ENCODE measurements at regions not wholly inside any gene's neighbourhood (a gene's known extent, or its start where the extent isn't known, plus 50 kb on each side); places are given as distances from the start of the nearest gene placed in this dataset.

DNA sequence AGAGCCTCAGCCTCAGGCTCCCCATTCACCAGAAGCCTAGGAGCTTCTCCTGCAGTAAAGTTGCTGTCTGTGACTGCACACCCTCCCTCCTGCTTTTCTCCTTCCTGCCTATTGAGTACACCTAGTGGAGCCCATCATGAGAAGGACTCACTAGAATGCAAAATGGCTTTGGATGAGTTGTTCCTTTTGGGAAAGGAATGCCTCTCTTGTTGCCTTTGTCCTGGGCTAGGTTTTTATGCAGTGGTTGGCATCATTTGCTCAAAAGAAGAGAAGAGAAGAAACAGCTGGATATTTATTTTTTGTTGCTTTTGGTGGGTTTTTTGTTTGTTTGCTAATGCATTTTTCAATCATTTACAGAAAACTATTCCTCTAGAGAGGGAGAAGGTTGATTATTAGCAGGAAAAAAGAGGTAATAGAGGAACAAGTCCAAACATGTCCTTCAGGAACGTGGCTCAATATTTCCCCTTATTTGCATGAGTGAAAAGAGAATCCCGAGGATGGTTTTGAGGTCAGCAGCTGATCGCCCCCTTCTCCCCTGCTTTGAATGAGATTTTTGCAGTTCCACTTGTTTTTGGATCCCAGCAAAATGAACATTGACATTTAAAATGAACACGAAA lies 369.9 kb upstream of the NRP1 start:
- TF ChIP-seq SIN3A (IDR thresholded peaks at IDR 0.05; ENCODE audit: borderline replicate concordance, insufficient read depth, low read length) (no peak), FOXP2 (optimal IDR thresholded peaks at IDR 0.05; ENCODE audit: borderline replicate concordance, extremely low read depth, extremely low read length, insufficient read depth) (no peak), TAF1 (IDR thresholded peaks at IDR 0.05; ENCODE audit: borderline replicate concordance, insufficient read depth, low read length) (no peak), POLR2AphosphoS5 (IDR thresholded peaks at IDR 0.05; ENCODE audit: low read depth, low read length) (no peak)
- TF ChIP-seq, protein P1, sequence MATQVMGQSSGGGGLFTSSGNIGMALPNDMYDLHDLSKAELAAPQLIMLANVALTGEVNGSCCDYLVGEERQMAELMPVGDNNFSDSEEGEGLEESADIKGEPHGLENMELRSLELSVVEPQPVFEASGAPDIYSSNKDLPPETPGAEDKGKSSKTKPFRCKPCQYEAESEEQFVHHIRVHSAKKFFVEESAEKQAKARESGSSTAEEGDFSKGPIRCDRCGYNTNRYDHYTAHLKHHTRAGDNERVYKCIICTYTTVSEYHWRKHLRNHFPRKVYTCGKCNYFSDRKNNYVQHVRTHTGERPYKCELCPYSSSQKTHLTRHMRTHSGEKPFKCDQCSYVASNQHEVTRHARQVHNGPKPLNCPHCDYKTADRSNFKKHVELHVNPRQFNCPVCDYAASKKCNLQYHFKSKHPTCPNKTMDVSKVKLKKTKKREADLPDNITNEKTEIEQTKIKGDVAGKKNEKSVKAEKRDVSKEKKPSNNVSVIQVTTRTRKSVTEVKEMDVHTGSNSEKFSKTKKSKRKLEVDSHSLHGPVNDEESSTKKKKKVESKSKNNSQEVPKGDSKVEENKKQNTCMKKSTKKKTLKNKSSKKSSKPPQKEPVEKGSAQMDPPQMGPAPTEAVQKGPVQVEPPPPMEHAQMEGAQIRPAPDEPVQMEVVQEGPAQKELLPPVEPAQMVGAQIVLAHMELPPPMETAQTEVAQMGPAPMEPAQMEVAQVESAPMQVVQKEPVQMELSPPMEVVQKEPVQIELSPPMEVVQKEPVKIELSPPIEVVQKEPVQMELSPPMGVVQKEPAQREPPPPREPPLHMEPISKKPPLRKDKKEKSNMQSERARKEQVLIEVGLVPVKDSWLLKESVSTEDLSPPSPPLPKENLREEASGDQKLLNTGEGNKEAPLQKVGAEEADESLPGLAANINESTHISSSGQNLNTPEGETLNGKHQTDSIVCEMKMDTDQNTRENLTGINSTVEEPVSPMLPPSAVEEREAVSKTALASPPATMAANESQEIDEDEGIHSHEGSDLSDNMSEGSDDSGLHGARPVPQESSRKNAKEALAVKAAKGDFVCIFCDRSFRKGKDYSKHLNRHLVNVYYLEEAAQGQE (IDR thresholded peaks at IDR 0.05; ENCODE audit: insufficient read depth in 1 of 2, low read depth in 2 of 2, low read length in 2 of 2): no peak

DNA sequence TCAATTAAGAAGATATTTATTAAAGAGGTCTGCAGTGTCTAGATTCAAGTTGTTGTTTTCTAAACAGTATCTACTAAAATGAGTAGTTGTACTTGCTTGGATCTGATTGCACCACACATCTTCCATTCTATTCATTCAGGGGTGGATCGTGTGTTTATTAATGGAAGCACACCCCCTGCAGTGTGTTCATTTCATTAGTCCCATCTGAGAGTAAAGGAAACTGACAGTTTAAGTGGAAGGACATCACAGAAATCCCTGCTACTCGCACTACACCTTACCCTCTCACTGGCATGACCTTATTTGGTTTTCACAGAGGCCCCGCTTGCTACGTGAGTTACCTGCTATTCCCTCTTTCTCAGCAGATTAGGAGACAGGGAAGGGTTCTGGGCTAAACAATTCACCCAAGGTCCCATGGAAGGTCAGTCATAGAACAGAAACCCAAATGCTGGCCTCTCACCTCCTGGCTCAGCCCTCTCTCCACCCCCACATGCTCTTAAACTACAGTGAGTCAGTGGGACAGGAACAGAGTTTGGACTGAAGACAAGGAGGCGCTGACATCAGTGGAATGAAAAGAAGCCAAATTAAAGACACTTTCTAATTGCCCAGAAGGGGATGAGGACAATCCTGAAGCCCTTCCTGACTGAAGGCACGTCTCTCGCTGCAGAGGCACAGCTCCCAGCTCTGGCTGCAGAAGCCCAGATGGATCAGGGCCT lies 369.2 kb upstream of the NRP1 start:
- no peak for TF ChIP-seq POLR2AphosphoS5 (IDR thresholded peaks at IDR 0.05; ENCODE audit: low read depth, low read length)
- TF ChIP-seq FOXP2 (optimal IDR thresholded peaks at IDR 0.05; ENCODE audit: borderline replicate concordance, extremely low read depth, extremely low read length, insufficient read depth): no peak

DNA sequence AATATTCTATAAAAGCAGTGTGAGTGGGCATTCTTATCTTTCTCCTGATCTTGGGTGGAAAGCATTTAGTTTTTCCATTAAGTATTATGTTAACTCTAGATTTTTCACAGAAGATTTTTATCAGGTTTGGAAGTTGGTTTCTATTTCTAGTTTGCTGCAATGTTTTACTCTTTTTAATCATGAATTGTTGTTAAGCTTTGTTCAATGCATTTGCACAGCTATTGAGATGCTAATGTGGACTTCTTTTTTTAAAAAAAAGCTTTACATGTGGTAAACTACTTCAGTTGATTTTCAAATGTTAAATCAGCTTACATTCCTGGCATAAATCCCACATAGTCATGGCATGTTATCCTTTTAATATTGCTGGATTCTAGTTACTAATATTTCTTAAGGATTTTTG lies 363.6 kb upstream of the NRP1 start:
- TF ChIP-seq SIN3A (IDR thresholded peaks at IDR 0.05; ENCODE audit: borderline replicate concordance, insufficient read depth, low read length) (no peak), POLR2AphosphoS5 (IDR thresholded peaks at IDR 0.05; ENCODE audit: low read depth, low read length) (no peak), FOXP2 (optimal IDR thresholded peaks at IDR 0.05; ENCODE audit: borderline replicate concordance, extremely low read depth, extremely low read length, insufficient read depth) (no peak), TAF1 (IDR thresholded peaks at IDR 0.05; ENCODE audit: borderline replicate concordance, insufficient read depth, low read length) (no peak)
- TF ChIP-seq, protein P1 (IDR thresholded peaks at IDR 0.05; ENCODE audit: insufficient read depth in 1 of 2, low read depth in 2 of 2, low read length in 2 of 2): no peak

DNA sequence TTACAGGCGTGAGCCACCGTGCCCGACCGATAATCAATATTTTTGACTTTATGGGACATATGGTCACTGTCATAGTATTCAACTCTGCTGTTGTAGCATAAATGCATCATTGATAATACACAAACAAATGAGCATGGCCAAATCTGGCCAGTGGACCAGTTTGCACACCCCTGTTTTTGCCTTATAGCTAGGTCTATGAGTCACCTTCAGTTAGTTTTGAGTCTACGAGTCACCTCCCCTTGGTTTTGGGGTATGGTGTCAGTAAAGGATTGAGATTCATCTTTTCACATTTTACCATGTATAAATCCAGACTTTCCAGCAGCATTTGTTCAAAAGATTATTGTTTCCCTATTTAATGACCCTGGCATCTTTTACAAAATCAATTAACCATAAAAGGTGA lies 362.5 kb upstream of the NRP1 start:
- TF ChIP-seq SIN3A (IDR thresholded peaks at IDR 0.05; ENCODE audit: borderline replicate concordance, insufficient read depth, low read length) (no peak), TAF1 (IDR thresholded peaks at IDR 0.05; ENCODE audit: borderline replicate concordance, insufficient read depth, low read length) (no peak), FOXP2 (optimal IDR thresholded peaks at IDR 0.05; ENCODE audit: borderline replicate concordance, extremely low read depth, extremely low read length, insufficient read depth) (no peak), POLR2AphosphoS5 (IDR thresholded peaks at IDR 0.05; ENCODE audit: low read depth, low read length) (no peak)
- TF ChIP-seq, protein P1 (IDR thresholded peaks at IDR 0.05; ENCODE audit: insufficient read depth in 1 of 2, low read depth in 2 of 2, low read length in 2 of 2): no peak

DNA sequence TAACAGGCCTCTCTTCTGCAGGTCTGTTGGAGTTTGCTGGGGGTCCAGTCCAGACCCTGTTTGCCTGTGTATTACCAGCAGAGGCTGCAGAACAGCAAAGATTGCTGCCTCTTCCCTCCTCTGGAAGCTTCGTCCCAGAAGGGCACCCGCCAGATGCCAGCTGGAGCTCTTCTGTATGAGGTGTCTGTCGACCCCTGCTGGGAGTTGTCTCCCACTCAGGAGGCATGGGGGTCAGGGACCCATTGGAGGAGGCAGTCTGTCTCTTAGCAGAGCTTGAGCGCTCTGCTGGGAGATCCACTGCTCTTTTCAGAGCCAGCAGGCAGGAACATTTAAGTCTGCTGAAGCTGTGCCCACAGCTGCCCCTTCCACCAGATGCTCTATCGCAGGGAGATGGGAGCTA lies 361.1 kb upstream of the NRP1 start:
- TF ChIP-seq FOXP2 (optimal IDR thresholded peaks at IDR 0.05; ENCODE audit: borderline replicate concordance, extremely low read depth, extremely low read length, insufficient read depth) (no peak), TAF1 (IDR thresholded peaks at IDR 0.05; ENCODE audit: borderline replicate concordance, insufficient read depth, low read length) (no peak), SIN3A (IDR thresholded peaks at IDR 0.05; ENCODE audit: borderline replicate concordance, insufficient read depth, low read length) (no peak), POLR2AphosphoS5 (IDR thresholded peaks at IDR 0.05; ENCODE audit: low read depth, low read length) (no peak)
- TF ChIP-seq, protein P1 (IDR thresholded peaks at IDR 0.05; ENCODE audit: insufficient read depth in 1 of 2, low read depth in 2 of 2, low read length in 2 of 2): no peak

Data from PFSK-1 (cell line).